ENCODE measurements at regions not wholly inside any gene's neighbourhood (a gene's known extent, or its start where the extent isn't known, plus 50 kb on each side); places are given as distances from the start of the nearest gene placed in this dataset.

GRCh38 chr2:104332731-104333130 is 521.2 kb upstream of the POU3F3 start:
- DNase-seq, result no peak

- DNase-seq, result no peak
Observed at GRCh38 chr2:104337869-104338268, 516.0 kb upstream of the POU3F3 start.

- no peak for DNase-seq
Observed at GRCh38 chr2:104340162-104340561, 513.8 kb upstream of the POU3F3 start.

GRCh38 chr2:104340879-104341828 is 512.8 kb upstream of the POU3F3 start:
- DNase-seq, result no peak

GRCh38 chr2:104344306-104344705 is 509.6 kb upstream of the POU3F3 start:
- no peak for DNase-seq

- no peak for DNase-seq
Observed at GRCh38 chr2:104344985-104345384, 508.9 kb upstream of the POU3F3 start.

GRCh38 chr2:104358122-104358521 is 495.8 kb upstream of the POU3F3 start:
- no peak for DNase-seq

GRCh38 chr2:104361414-104361813 is 492.5 kb upstream of the POU3F3 start:
- DNase-seq, result no peak

GRCh38 chr2:104368089-104368488 is 485.8 kb upstream of the POU3F3 start:
- no peak for DNase-seq

GRCh38 chr2:104371087-104371781 is 482.7 kb upstream of the POU3F3 start:
- DNase-seq, result no peak

GRCh38 chr2:104375206-104375605 is 478.7 kb upstream of the POU3F3 start:
- DNase-seq, result no peak

GRCh38 chr2:104378853-104379374 is 475.0 kb upstream of the POU3F3 start:
- no peak for DNase-seq

- no peak for DNase-seq
Observed at GRCh38 chr2:104384961-104385360, 469.0 kb upstream of the POU3F3 start.

- DNase-seq, result no peak
Observed at GRCh38 chr2:104385743-104386142, 468.2 kb upstream of the POU3F3 start.

GRCh38 chr2:104388296-104388695 is 465.6 kb upstream of the POU3F3 start:
- no peak for DNase-seq

GRCh38 chr2:104402825-104403224 is 451.1 kb upstream of the POU3F3 start:
- DNase-seq, result no peak

GRCh38 chr2:104404526-104404925 is 449.4 kb upstream of the POU3F3 start:
- DNase-seq, result no peak

- DNase-seq, result no peak
Observed at GRCh38 chr2:104405623-104406022, 448.3 kb upstream of the POU3F3 start.

GRCh38 chr2:104406261-104406726 is 447.6 kb upstream of the POU3F3 start:
- DNase-seq, result no peak

GRCh38 chr2:104407641-104408040 is 446.3 kb upstream of the POU3F3 start:
- no peak for DNase-seq

- DNase-seq, result no peak
Observed at GRCh38 chr2:104408266-104408665, 445.6 kb upstream of the POU3F3 start.

GRCh38 chr2:104410136-104410535 is 443.8 kb upstream of the POU3F3 start:
- no peak for DNase-seq

- no peak for DNase-seq
Observed at GRCh38 chr2:104412384-104412783, 441.5 kb upstream of the POU3F3 start.

- DNase-seq, result no peak
Observed at GRCh38 chr2:104413890-104414289, 440.0 kb upstream of the POU3F3 start.
